ENCODE measurements at regions not wholly inside any gene's neighbourhood (a gene's known extent, or its start where the extent isn't known, plus 50 kb on each side); places are given as distances from the start of the nearest gene placed in this dataset.

DNA sequence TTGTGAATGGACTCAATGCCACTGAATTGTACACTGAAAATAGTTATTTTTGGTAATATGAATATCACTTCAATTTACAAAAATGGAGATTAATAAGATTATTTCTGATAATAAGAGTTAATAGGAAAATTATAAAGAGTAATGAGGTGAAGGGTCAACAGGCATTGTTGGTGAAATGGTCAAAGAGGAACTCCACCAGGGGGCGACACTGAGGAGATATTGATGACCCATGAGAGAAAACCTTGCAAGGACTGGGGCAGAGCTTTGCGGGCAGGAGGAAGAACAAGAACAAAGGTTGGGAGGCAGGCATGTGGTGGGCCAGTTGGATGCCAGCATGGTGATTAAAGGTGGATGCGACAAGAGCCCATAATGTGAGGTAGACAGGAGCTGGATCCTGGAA is 74.0 kb upstream of the XYLT1 start:
- no peak for TF ChIP-seq EZH2 (IDR thresholded peaks at IDR 0.05; ENCODE audit: borderline replicate concordance, insufficient read depth, low read depth, low read length, poor library complexity, severe bottlenecking)
- TF ChIP-seq, protein P1, sequence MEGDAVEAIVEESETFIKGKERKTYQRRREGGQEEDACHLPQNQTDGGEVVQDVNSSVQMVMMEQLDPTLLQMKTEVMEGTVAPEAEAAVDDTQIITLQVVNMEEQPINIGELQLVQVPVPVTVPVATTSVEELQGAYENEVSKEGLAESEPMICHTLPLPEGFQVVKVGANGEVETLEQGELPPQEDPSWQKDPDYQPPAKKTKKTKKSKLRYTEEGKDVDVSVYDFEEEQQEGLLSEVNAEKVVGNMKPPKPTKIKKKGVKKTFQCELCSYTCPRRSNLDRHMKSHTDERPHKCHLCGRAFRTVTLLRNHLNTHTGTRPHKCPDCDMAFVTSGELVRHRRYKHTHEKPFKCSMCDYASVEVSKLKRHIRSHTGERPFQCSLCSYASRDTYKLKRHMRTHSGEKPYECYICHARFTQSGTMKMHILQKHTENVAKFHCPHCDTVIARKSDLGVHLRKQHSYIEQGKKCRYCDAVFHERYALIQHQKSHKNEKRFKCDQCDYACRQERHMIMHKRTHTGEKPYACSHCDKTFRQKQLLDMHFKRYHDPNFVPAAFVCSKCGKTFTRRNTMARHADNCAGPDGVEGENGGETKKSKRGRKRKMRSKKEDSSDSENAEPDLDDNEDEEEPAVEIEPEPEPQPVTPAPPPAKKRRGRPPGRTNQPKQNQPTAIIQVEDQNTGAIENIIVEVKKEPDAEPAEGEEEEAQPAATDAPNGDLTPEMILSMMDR (IDR thresholded peaks at IDR 0.05): peak; percentile 19

All from B cell (primary cell).